ENCODE measurements at regions not wholly inside any gene's neighbourhood (a gene's known extent, or its start where the extent isn't known, plus 50 kb on each side); places are given as distances from the start of the nearest gene placed in this dataset.

- no peaks in the 10 kb centered on the region for H3K4me1 ChIP-seq (ENCODE audit: control insufficient read depth, extremely low read depth, insufficient read depth, low read length)
- no peak overlapping the region for H3K9ac ChIP-seq (ENCODE audit: insufficient read depth, low read length)
- no peak overlapping the region for H2AFZ ChIP-seq (ENCODE audit: low read length)
- no peak for DNase-seq (ENCODE audit: low read depth in 2 of 2)
- H3K4me3 ChIP-seq (replicated peaks in 1 of 4; ENCODE audit: control extremely low read depth in 1 of 4, insufficient read depth in 1 of 4, low read depth in 3 of 4, low read length in 4 of 4): no peak overlapping the region
- H3K4me2 ChIP-seq (ENCODE audit: extremely low read depth, insufficient read depth, low read length): no peak overlapping the region
- TF ChIP-seq EZH2 (IDR thresholded peaks at IDR 0.05; ENCODE audit: low read length, missing control alignments): no peak
- no peak for TF ChIP-seq CTCF (conservative IDR thresholded peaks at IDR 0.05 in 1 of 2, IDR thresholded peaks at IDR 0.05 in 1 of 2; ENCODE audit: low read depth in 1 of 2, low read length in 2 of 2)
- H3K27ac ChIP-seq (ENCODE audit: insufficient read depth, low read length): no peak overlapping the region
- no peaks in the 10 kb centered on the region for H3K36me3 ChIP-seq (ENCODE audit: control insufficient read depth, insufficient read depth, low read length)
- H3K79me2 ChIP-seq (ENCODE audit: control insufficient read depth, insufficient read depth, low read length): no peaks in the 10 kb centered on the region
- H4K20me1 ChIP-seq (ENCODE audit: control insufficient read depth, extremely low read depth, insufficient read depth, low read length): no peaks in the 10 kb centered on the region
- H3K27me3 ChIP-seq (ENCODE audit: control insufficient read depth, insufficient read depth, low read length): no peaks in the 10 kb centered on the region
- H3K9me3 ChIP-seq (ENCODE audit: control insufficient read depth, insufficient read depth, low read depth, low read length): no peaks in the 10 kb centered on the region
Observed at GRCh38 chr13:75173457-75174356, 308.3 kb downstream of the TBC1D4 start.

GRCh38 chr13:75170311-75170710 lies 311.7 kb downstream of the TBC1D4 start:
- no peaks in the 10 kb centered on the region for H4K20me1 ChIP-seq (ENCODE audit: control insufficient read depth, extremely low read depth, insufficient read depth, low read length)
- no peaks in the 10 kb centered on the region for H3K36me3 ChIP-seq (ENCODE audit: control insufficient read depth, insufficient read depth, low read length)
- H3K4me3 ChIP-seq (replicated peaks in 1 of 4; ENCODE audit: control extremely low read depth in 1 of 4, insufficient read depth in 1 of 4, low read depth in 3 of 4, low read length in 4 of 4): no peak overlapping the region
- no peaks in the 10 kb centered on the region for H3K4me1 ChIP-seq (ENCODE audit: control insufficient read depth, extremely low read depth, insufficient read depth, low read length)
- no peak overlapping the region for H3K4me2 ChIP-seq (ENCODE audit: extremely low read depth, insufficient read depth, low read length)
- H3K9me3 ChIP-seq (ENCODE audit: control insufficient read depth, insufficient read depth, low read depth, low read length): no peaks in the 10 kb centered on the region
- no peak overlapping the region for H3K27ac ChIP-seq (ENCODE audit: insufficient read depth, low read length)
- no peak overlapping the region for H3K9ac ChIP-seq (ENCODE audit: insufficient read depth, low read length)
- H2AFZ ChIP-seq (ENCODE audit: low read length): no peak overlapping the region
- H3K27me3 ChIP-seq (ENCODE audit: control insufficient read depth, insufficient read depth, low read length): no peaks in the 10 kb centered on the region
- no peak for DNase-seq (ENCODE audit: low read depth in 2 of 2)
- TF ChIP-seq EZH2 (IDR thresholded peaks at IDR 0.05; ENCODE audit: low read length, missing control alignments) (no peak), CTCF (conservative IDR thresholded peaks at IDR 0.05 in 1 of 2, IDR thresholded peaks at IDR 0.05 in 1 of 2; ENCODE audit: low read depth in 1 of 2, low read length in 2 of 2) (no peak)
- H3K79me2 ChIP-seq (ENCODE audit: control insufficient read depth, insufficient read depth, low read length): no peaks in the 10 kb centered on the region

DNA sequence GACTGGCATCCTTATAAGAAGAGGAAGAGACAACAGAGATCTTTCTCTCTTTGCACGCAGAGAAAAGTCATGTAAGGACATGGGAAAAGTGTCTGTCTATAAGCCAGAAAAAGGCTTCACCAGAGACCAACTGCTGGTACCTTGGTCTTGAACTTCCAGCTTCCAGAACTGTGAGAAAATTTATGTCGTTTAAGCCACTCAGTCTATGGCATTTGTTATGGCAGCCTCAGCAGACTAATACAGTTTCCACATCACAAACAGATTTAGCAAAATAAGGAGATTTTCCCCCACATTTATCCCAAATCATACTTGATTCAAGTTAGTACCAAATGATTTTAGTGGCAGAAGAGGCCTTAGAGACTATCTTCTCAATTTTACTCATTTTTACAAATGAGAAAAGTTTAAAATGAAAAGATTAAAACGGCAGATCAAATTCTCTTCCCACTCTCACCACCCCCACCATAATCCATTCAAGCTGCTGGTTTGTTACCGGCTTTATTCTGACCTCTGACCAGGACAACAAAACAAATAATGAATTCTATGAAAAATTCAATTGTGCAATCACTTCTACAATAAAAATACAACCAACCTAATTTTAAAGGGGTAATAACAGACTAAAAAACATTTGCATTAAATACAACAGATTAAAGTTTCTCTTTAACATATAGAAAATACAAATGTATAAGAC lies 316.3 kb downstream of the TBC1D4 start:
- Histone ChIP-seq H3K4me3 (replicated peaks in 1 of 4; ENCODE audit: control extremely low read depth in 1 of 4, insufficient read depth in 1 of 4, low read depth in 3 of 4, low read length in 4 of 4) (no peak overlapping the region), H3K36me3 (ENCODE audit: control insufficient read depth, insufficient read depth, low read length) (no peaks in the 10 kb centered on the region), H3K9me3 (ENCODE audit: control insufficient read depth, insufficient read depth, low read depth, low read length) (no peaks in the 10 kb centered on the region), H3K27ac (ENCODE audit: insufficient read depth, low read length) (no peak overlapping the region), H4K20me1 (ENCODE audit: control insufficient read depth, extremely low read depth, insufficient read depth, low read length) (no peaks in the 10 kb centered on the region), H3K4me1 (ENCODE audit: control insufficient read depth, extremely low read depth, insufficient read depth, low read length) (no peaks in the 10 kb centered on the region), H3K79me2 (ENCODE audit: control insufficient read depth, insufficient read depth, low read length) (no peaks in the 10 kb centered on the region), H3K4me2 (ENCODE audit: extremely low read depth, insufficient read depth, low read length) (no peak overlapping the region), H3K27me3 (ENCODE audit: control insufficient read depth, insufficient read depth, low read length) (no peaks in the 10 kb centered on the region), H2AFZ (ENCODE audit: low read length) (no peak overlapping the region), H3K9ac (ENCODE audit: insufficient read depth, low read length) (no peak overlapping the region)
- TF ChIP-seq CTCF (conservative IDR thresholded peaks at IDR 0.05 in 1 of 2, IDR thresholded peaks at IDR 0.05 in 1 of 2; ENCODE audit: low read depth in 1 of 2, low read length in 2 of 2) (no peak), EZH2 (IDR thresholded peaks at IDR 0.05; ENCODE audit: low read length, missing control alignments) (no peak)
- DNase-seq (ENCODE audit: low read depth in 2 of 2): peak in 1 of 2 donors; percentile 42

Measured in fibroblast of lung (primary cell).